NT2/D1 (cell line): ENCODE measurements at regions not wholly inside any gene's neighbourhood (a gene's known extent, or its start where the extent isn't known, plus 50 kb on each side); places are given as distances from the start of the nearest gene placed in this dataset.

Experiments
- SUZ12 ChIP-seq: IDR thresholded peaks from 2 replicates; pipeline ENCODE4 v1.6.1; 2011; ENCODE audit not compliant: insufficient read length, insufficient read depth; ENCODE audit errors: extremely low read depth
- YY1 ChIP-seq: IDR thresholded peaks from 2 replicates; pipeline ENCODE4 v1.6.1; 2011; ENCODE audit not compliant: insufficient read length, insufficient read depth
- ZNF274 ChIP-seq: IDR thresholded peaks from 2 replicates; pipeline ENCODE4 v1.6.1; 2011; ENCODE audit warnings: mild to moderate bottlenecking, low read depth, low read length

DNA sequence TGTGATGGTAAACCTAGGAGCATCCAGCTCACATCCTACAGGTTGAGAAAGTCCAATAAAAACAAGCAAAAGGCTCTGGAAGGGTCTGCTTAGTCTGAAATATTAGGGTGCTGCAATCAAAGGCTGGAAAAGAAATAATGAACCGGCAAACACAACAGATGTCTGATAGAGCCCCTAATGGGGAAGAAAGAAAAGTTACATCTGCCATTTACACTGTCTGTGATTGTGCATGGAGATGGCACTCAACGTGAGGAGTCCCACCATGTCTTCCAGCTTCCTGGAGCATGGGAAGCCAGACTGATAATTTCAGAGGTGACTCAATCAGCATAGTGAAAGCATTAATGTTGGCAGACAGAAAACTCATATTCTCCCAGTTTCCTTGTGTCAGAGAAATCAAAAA, 307.8 kb downstream of the EPHA4 start:
- TF ChIP-seq SUZ12 (no peak), YY1 (no peak), ZNF274 (no peak)
